ENCODE measurements at regions not wholly inside any gene's neighbourhood (a gene's known extent, or its start where the extent isn't known, plus 50 kb on each side); places are given as distances from the start of the nearest gene placed in this dataset.
A peak's percentile ranks its signal among the peaks of the same experiment; 100 is the strongest.
"Not testable (repeated sequence)": the region's sequence is repeated elsewhere in the genome, so short reads cannot be mapped to it uniquely, and the experiment has no call there.

- no peak for TF ChIP-seq CTCF (IDR thresholded peaks at IDR 0.05; ENCODE audit: low read depth, low read length)
- no peak overlapping the region for H3K4me3 ChIP-seq (replicated peaks in 1 of 2; ENCODE audit: low read depth in 2 of 2, low read length in 2 of 2)
- no peak for DNase-seq (ENCODE audit: low read depth in 2 of 2)
Observed at GRCh38 chr1:102693345-102693744, 415.0 kb downstream of the COL11A1 start.

- no peak for TF ChIP-seq CTCF (IDR thresholded peaks at IDR 0.05; ENCODE audit: low read depth, low read length)
- no peak overlapping the region for H3K4me3 ChIP-seq (replicated peaks in 1 of 2; ENCODE audit: low read depth in 2 of 2, low read length in 2 of 2)
Observed at GRCh38 chr1:102691592-102692090, 416.7 kb downstream of the COL11A1 start.

GRCh38 chr1:102687383-102687782 is 420.9 kb downstream of the COL11A1 start:
- DNase-seq (ENCODE audit: low read depth in 2 of 2) = no peak
- TF ChIP-seq CTCF (IDR thresholded peaks at IDR 0.05; ENCODE audit: low read depth, low read length) = no peak
- H3K4me3 ChIP-seq (replicated peaks in 1 of 2; ENCODE audit: low read depth in 2 of 2, low read length in 2 of 2) = no peak overlapping the region

More at GRCh38 chr1:102691592-102692090, 416.7 kb downstream of the COL11A1 start:
- DNase-seq (ENCODE audit: low read depth in 2 of 2) = no peak

GRCh38 chr1:102661481-102661880 is 446.8 kb downstream of the COL11A1 start:
- TF ChIP-seq CTCF (IDR thresholded peaks at IDR 0.05; ENCODE audit: low read depth, low read length) = no peak
- no peak for DNase-seq (ENCODE audit: low read depth in 2 of 2)
- H3K4me3 ChIP-seq (replicated peaks in 1 of 2; ENCODE audit: low read depth in 2 of 2, low read length in 2 of 2) = no peak overlapping the region

GRCh38 chr1:102659876-102660483 is 448.3 kb downstream of the COL11A1 start:
- not testable (repeated sequence) for DNase-seq (ENCODE audit: low read depth in 2 of 2); H3K4me3 ChIP-seq (replicated peaks in 1 of 2; ENCODE audit: low read depth in 2 of 2, low read length in 2 of 2)

- DNase-seq (ENCODE audit: low read depth in 2 of 2) = no peak
- no peak overlapping the region for H3K4me3 ChIP-seq (replicated peaks in 1 of 2; ENCODE audit: low read depth in 2 of 2, low read length in 2 of 2)
- no peak for TF ChIP-seq CTCF (IDR thresholded peaks at IDR 0.05; ENCODE audit: low read depth, low read length)
Observed at GRCh38 chr1:102655034-102655433, 453.3 kb downstream of the COL11A1 start.

GRCh38 chr1:102640872-102641271 is 467.4 kb downstream of the COL11A1 start:
- DNase-seq (ENCODE audit: low read depth in 2 of 2) = peak in 1 of 2 donors; percentile 11
- no peak overlapping the region for H3K4me3 ChIP-seq (replicated peaks in 1 of 2; ENCODE audit: low read depth in 2 of 2, low read length in 2 of 2)
- no peak for TF ChIP-seq CTCF (IDR thresholded peaks at IDR 0.05; ENCODE audit: low read depth, low read length)

Data from cardiac fibroblast (primary cell).